ENCODE measurements at regions not wholly inside any gene's neighbourhood (a gene's known extent, or its start where the extent isn't known, plus 50 kb on each side); places are given as distances from the start of the nearest gene placed in this dataset.

GRCh38 chr17:79370126-79370525, 240.7 kb downstream of the RBFOX3 start:
- Histone ChIP-seq H4K20me1 (ENCODE audit: control insufficient read depth, insufficient read depth, insufficient read length) (no peaks in the 10 kb centered on the region), H4K91ac (ENCODE audit: insufficient read length, low read depth, low read length) (no peak overlapping the region), H3K9ac (ENCODE audit: extremely low read depth, insufficient read length, low read length) (no peak overlapping the region), H3K4ac (ENCODE audit: low read depth, low read length) (no peak overlapping the region), H4K5ac (ENCODE audit: insufficient read length, low read depth, low read length) (no peak overlapping the region), H3K23ac (ENCODE audit: insufficient read length, low read depth, low read length) (no peak overlapping the region), H2BK12ac (ENCODE audit: insufficient read length, low read depth, low read length) (no peak overlapping the region), H3K27ac (ENCODE audit: insufficient read length, low read depth, low read length) (no peak overlapping the region), H2BK15ac (ENCODE audit: low read depth, low read length) (no peak overlapping the region), H3K79me2 (ENCODE audit: insufficient read depth, low read length) (no peaks in the 10 kb centered on the region), H3K56ac (ENCODE audit: insufficient read length, low read depth, low read length) (no peak overlapping the region), H3K9me3 (ENCODE audit: control insufficient read depth, low read depth, low read length) (no peaks in the 10 kb centered on the region), H3K27me3 (ENCODE audit: insufficient read depth, low read length) (no peaks in the 10 kb centered on the region), H3K4me1 (ENCODE audit: insufficient read depth, low read length) (no peaks in the 10 kb centered on the region), H3K79me1 (ENCODE audit: insufficient read depth, low read depth, low read length, poor library complexity, severe bottlenecking) (no peaks in the 10 kb centered on the region), H2AFZ (ENCODE audit: low read length) (no peak overlapping the region), H3K18ac (ENCODE audit: insufficient read length, low read depth, low read length) (no peak overlapping the region), H3K4me2 (ENCODE audit: insufficient read depth, insufficient read length, low read length) (no peak overlapping the region), H4K8ac (replicated peaks; ENCODE audit: insufficient read length, low read depth, low read length) (no peak overlapping the region), H2AK5ac (ENCODE audit: insufficient read length, low read length) (no peak overlapping the region), H2BK5ac (ENCODE audit: insufficient read length, low read length) (no peak overlapping the region), H3K14ac (ENCODE audit: insufficient read depth, low read length) (no peak overlapping the region), H3T11ph (ENCODE audit: low read length) (no peak overlapping the region), H2BK120ac (ENCODE audit: low read depth, low read length, poor library complexity, severe bottlenecking) (no peak overlapping the region), H3K23me2 (ENCODE audit: insufficient read length, low read depth, low read length, poor library complexity, severe bottlenecking) (no peaks in the 10 kb centered on the region), H2BK20ac (ENCODE audit: low read depth, low read length, poor library complexity, severe bottlenecking) (no peak overlapping the region)
- H3K4me1 Mint-ChIP-seq = peaks cover 15 to 36% of the 10 kb centered on the region in 2 experiments
- H3K36me3 Mint-ChIP-seq (ENCODE audit: insufficient read depth in 1 of 3, low read depth in 3 of 3) = no peaks in the 10 kb centered on the region
- H3K9me3 Mint-ChIP-seq = no peaks in the 10 kb centered on the region
- H3K4me3 Mint-ChIP-seq = no peak overlapping the region
- H3K27ac Mint-ChIP-seq = no peak overlapping the region
- no peak for TF ChIP-seq CTCF (conservative IDR thresholded peaks at IDR 0.05)
- DNase-seq = no peak
- WGBS (ENCODE audit: extremely low coverage, insufficient read length, low lambda C conversion rate) = no CpG with 5 or more reads among the region's 8 CpGs
- H3K27me3 Mint-ChIP-seq (ENCODE audit: low read depth) = peaks cover 31% of the 10 kb centered on the region

Measured in H9 (cell line).